Ascending aorta (tissue), 2 donors: ENCODE measurements at regions not wholly inside any gene's neighbourhood (a gene's known extent, or its start where the extent isn't known, plus 50 kb on each side); places are given as distances from the start of the nearest gene placed in this dataset.

Experiments used
- DNase-seq, 2 donors: peaks; one replicate each; pipeline ENCODE4 v3.0.0-alpha.2; 2019; ENCODE audit warnings: low spot score in 2 of 2
- H3K27ac ChIP-seq, 2 donors: fragments of 200-600 bp; sonication (generic); one replicate each; pipeline ENCODE4 v1.5.1; 2016 to 2017; ENCODE audit warnings: mild to moderate bottlenecking in 1 of 2
- H3K27me3 ChIP-seq: fragments of 200-600 bp; sonication (generic); one replicate; pipeline ENCODE4 v1.5.1; 2017
- H3K36me3 ChIP-seq, 2 donors: fragments of 200-600 bp; sonication (generic); one replicate each; pipeline ENCODE4 v1.5.1; 2016
- H3K4me1 ChIP-seq, 2 donors: fragments of 200-600 bp; sonication (generic); one replicate each; pipeline ENCODE4 v1.5.1; 2016 to 2017; ENCODE audit warnings: mild to moderate bottlenecking in 1 of 2
- H3K4me3 ChIP-seq, 2 donors: fragments of 200-600 bp; sonication (generic); one replicate each; pipeline ENCODE4 v1.5.1; 2016 to 2017; ENCODE audit warnings: mild to moderate bottlenecking in 1 of 2
- H3K9me3 ChIP-seq, 2 donors: fragments of 200-600 bp; sonication (generic); one replicate each; pipeline ENCODE4 v1.5.1; 2016
- intact Hi-C: fragments of 100-400 bp; cut with DNase I; formaldehyde crosslinking; loops from one replicate; pipeline ENCODE4 v1.15.1; 2023
- TF ChIP-seq, protein P1 (sequence below), 3 experiments: fragments of 200-600 bp in 2 of 3; fragments of 450-650 bp in 1 of 3; sonication (generic) in 2 of 3; IDR thresholded peaks; one replicate each; pipeline ENCODE4 v1.5.1; 2016 to 2019; ENCODE audit warnings: antibody characterized with exemption in 3 of 3, mild to moderate bottlenecking in 1 of 3, moderate library complexity in 1 of 3

DNA sequence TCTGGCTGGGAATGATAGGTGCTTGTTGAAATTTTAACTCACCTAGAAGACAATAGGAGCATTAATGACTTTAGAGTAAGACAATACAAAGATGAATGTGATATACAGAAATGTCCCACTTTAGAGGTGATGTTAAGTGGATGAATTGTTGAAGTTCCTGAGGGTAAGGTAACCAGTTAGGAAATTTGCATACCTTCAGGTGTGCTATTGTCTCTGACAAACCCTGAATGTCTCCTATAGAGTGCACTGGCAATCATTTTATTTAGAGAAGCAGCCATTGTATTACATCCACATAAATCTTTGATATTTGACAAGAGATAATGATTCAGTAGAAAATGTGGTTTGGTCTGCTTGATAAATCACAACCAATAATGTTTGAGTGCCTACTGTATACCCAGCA, 228.5 kb downstream of the RNF144A start:
- no peak overlapping the region for H3K27ac ChIP-seq
- intact Hi-C loops = no loop called here
- H3K9me3 ChIP-seq = no peaks in the 10 kb centered on the region
- TF ChIP-seq, protein P1, sequence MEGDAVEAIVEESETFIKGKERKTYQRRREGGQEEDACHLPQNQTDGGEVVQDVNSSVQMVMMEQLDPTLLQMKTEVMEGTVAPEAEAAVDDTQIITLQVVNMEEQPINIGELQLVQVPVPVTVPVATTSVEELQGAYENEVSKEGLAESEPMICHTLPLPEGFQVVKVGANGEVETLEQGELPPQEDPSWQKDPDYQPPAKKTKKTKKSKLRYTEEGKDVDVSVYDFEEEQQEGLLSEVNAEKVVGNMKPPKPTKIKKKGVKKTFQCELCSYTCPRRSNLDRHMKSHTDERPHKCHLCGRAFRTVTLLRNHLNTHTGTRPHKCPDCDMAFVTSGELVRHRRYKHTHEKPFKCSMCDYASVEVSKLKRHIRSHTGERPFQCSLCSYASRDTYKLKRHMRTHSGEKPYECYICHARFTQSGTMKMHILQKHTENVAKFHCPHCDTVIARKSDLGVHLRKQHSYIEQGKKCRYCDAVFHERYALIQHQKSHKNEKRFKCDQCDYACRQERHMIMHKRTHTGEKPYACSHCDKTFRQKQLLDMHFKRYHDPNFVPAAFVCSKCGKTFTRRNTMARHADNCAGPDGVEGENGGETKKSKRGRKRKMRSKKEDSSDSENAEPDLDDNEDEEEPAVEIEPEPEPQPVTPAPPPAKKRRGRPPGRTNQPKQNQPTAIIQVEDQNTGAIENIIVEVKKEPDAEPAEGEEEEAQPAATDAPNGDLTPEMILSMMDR (IDR thresholded peaks at IDR 0.05) = no peak
- no peaks in the 10 kb centered on the region for H3K27me3 ChIP-seq
- no peaks in the 10 kb centered on the region for H3K36me3 ChIP-seq
- no peak overlapping the region for H3K4me3 ChIP-seq
- no peaks in the 10 kb centered on the region for H3K4me1 ChIP-seq
- no peak for DNase-seq

DNA sequence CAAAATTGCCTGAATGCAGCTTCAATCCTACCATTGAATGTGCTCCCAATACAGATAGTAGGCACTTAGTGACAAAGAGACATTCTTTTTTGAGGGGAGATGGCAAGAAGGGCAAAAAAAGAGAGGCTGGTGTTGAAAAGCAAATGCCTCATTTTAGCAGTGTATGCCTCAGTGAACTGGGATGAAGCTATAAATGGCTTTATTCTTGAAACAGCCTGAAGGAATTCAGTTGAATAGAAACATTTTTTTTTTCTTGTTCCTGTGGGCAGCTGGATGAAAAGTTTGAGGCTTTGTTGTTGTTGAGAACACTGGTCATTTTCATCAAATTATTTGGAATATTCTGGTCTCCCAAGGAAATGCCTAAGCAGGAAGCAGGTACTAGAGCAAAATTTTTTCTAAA, 228.9 kb downstream of the RNF144A start:
- Histone ChIP-seq H3K9me3 (no peaks in the 10 kb centered on the region), H3K27me3 (no peaks in the 10 kb centered on the region), H3K36me3 (no peaks in the 10 kb centered on the region), H3K27ac (no peak overlapping the region), H3K4me1 (no peaks in the 10 kb centered on the region), H3K4me3 (no peak overlapping the region)
- TF ChIP-seq, protein P1 (IDR thresholded peaks at IDR 0.05) = no peak
- no peak for DNase-seq
- intact Hi-C loops = no loop called here

DNA sequence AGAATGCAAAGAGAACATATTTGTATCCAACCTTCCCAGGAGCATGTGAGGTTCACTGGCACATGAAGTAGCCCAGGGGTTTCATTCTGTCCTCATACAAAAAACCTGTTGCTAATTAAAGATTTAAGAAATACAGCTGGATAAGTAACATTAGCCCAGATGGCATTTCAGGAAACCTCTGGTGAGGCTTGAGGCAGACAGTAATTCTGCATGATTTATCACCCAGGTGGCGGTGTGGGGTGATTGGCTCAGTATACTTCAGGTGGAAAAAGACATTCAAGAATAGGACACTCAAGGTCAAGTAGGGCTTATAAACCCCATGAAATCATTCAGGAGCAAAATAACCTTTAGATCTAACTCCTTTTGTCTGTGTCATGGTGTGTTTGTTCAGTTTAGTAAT, 237.4 kb downstream of the RNF144A start:
- intact Hi-C loops = no loop called here
- no peaks in the 10 kb centered on the region for H3K4me1 ChIP-seq

DNA sequence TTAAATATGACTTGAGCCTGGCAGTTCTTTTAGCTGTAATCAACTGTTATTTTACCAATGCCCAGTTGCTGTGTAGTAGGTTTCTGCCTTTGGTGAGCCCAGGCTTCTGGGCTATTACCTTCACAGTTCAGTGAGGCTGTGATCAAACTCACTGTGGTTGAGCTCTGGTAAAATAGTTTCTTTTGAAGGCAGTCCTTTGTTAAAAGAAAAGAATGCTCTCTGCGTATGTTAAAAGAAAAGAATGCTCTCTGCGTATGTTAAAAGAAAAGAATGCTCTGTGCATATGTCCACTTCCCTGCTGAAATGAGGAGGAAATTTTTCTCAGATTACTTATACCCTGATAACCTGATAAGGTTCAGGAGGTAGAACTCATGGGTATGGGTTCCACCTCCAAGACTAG, 244.3 kb downstream of the RNF144A start:
- H3K4me1 ChIP-seq = no peaks in the 10 kb centered on the region
- H3K4me3 ChIP-seq = no peak overlapping the region
- DNase-seq = no peak
- H3K27me3 ChIP-seq = no peaks in the 10 kb centered on the region
- no peaks in the 10 kb centered on the region for H3K9me3 ChIP-seq
- no peak overlapping the region for H3K27ac ChIP-seq
- TF ChIP-seq, protein P1 (IDR thresholded peaks at IDR 0.05) = no peak
- intact Hi-C loops = no loop called here
- H3K36me3 ChIP-seq = no peaks in the 10 kb centered on the region

More for the DNA sequence above, 237.4 kb downstream of the RNF144A start:
- Histone ChIP-seq H3K27ac (no peak overlapping the region), H3K4me3 (no peak overlapping the region), H3K27me3 (no peaks in the 10 kb centered on the region), H3K9me3 (no peaks in the 10 kb centered on the region), H3K36me3 (no peaks in the 10 kb centered on the region)
- TF ChIP-seq, protein P1 (IDR thresholded peaks at IDR 0.05) = no peak
- no peak for DNase-seq

DNA sequence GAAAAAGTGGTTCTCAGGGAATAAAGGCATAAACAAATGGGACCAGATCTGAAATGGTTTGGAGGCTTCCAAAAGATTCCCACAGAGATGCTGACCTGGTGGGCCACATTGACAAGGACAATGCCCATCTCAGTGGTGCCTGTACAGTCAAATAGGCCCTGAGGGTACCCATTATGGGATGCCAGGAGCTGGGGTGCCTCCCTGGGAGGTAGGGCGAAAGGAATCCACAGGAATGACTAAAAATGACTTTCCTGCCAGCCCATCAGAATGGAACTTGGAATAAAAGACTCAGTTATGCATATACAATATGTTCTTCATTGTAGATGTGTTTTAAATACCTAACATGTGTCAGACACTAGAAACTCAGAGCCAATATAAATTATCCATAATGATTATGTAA, 248.5 kb downstream of the RNF144A start:
- Histone ChIP-seq H3K4me1 (no peaks in the 10 kb centered on the region), H3K4me3 (no peak overlapping the region), H3K27me3 (no peaks in the 10 kb centered on the region), H3K9me3 (no peaks in the 10 kb centered on the region), H3K36me3 (no peaks in the 10 kb centered on the region), H3K27ac (no peak overlapping the region)
- no peak for DNase-seq
- TF ChIP-seq, protein P1 (IDR thresholded peaks at IDR 0.05) = no peak
- intact Hi-C loops = no loop called here

DNA sequence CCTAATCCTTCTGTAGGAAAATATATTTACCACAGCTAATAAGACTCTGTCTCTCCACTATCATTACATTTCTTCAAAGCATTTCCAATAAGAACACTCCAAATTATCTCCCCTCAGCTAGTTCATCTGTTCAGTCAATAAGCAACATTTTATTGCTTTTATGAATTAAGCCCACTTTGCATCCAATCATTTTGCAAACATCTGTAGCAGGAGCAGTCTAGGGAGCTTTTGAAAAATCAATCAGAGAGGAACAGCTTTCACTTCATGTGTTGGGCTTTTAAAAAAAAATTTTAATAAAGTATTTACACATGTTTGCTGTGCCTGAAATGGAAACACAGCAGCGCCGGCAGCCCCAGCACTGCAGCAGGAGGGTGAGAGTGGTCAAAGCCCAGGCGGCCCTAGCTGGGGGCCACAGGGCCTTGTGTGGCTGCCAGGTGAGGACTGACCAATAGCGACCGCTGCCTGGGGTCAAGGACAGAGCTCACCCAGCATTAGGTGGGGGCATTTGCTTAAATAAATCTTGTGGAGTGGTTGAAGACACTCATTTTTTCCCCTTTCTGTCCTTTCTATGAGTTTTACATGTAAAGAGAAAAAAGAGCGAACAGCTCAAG, 250.7 kb downstream of the RNF144A start:
- no peak overlapping the region for H3K4me3 ChIP-seq
- H3K9me3 ChIP-seq = no peaks in the 10 kb centered on the region
- DNase-seq = no peak
- TF ChIP-seq, protein P1 (IDR thresholded peaks at IDR 0.05) = no peak
- no peaks in the 10 kb centered on the region for H3K36me3 ChIP-seq
- H3K27me3 ChIP-seq = no peaks in the 10 kb centered on the region
- no peaks in the 10 kb centered on the region for H3K4me1 ChIP-seq
- no peak overlapping the region for H3K27ac ChIP-seq
- intact Hi-C loops = no loop called here
